GM10266 (cell line): ENCODE measurements at regions not wholly inside any gene's neighbourhood (a gene's known extent, or its start where the extent isn't known, plus 50 kb on each side); places are given as distances from the start of the nearest gene placed in this dataset.

Experiments
- DNase-seq: peaks from one replicate; pipeline ENCODE4 v3.0.0; 2012; ENCODE audit errors: extremely low spot score
- CTCF ChIP-seq: IDR thresholded peaks from 2 replicates; pipeline ENCODE4 v1.5.1; 2012; ENCODE audit warnings: mild to moderate bottlenecking, low read depth; ENCODE audit not compliant: control insufficient read depth, insufficient read depth; ENCODE audit errors: missing control alignments

DNA sequence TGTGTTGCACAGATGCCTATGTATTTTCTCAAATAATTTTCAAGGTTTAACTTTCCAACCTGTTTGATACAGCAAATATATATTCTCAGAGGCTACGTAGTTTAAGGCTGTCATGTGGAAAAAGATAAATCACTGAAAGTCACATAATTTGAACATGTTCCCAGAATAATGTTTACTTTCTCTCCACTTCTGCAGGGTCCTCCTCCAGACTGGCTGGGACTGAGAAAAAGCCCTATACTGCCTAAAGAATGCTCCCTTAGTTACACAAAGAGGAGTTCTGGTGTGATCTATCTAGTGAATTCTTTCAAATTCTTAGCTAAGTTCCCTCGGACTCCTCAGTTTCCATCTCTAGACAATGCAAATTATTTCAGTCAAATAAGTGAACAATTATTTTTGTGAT, 411.0 kb downstream of the C6orf118 start:
- TF ChIP-seq CTCF: no peak
- no peak for DNase-seq

DNA sequence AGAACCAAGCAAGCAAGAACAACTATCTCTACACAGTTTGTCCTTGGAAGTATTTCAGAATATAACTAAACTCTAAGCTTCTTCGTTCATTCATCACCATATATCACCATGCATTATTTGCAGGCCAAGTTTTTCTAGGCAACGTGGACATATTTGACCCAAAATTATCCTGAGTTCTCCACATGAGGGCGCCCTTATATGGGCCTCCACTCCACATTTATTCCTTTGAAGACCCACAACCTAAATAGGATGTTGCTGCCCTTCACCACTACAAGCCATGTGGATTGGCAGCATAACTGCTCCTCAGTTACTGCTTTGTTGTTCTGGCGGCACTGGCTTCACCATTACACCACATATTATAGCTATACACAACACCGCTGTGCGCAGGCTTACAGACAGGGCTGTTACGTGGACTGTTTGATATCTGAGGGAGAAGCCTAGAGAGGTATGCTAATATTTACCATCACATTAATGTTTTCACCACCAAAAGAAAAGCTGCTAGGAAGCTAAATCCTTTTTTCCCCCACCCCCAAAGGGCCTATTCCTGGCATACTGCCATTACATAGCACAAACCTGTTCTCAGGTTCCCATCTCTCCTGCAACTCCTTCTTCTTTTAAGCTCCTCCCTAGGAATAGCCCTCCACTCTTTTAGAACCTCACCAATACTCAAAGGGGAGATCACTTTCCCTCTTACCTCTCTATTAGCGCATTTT, 411.7 kb downstream of the C6orf118 start:
- DNase-seq: no peak
- TF ChIP-seq CTCF: no peak

GRCh38 chr6:164889980-164890379, 419.4 kb downstream of the C6orf118 start:
- no peak for DNase-seq
- TF ChIP-seq CTCF: no peak

GRCh38 chr6:164887660-164888059, 421.7 kb downstream of the C6orf118 start:
- TF ChIP-seq CTCF: no peak
- DNase-seq: no peak

- DNase-seq: no peak
- TF ChIP-seq CTCF: no peak
Observed at GRCh38 chr6:164882236-164882635, 427.2 kb downstream of the C6orf118 start.

GRCh38 chr6:164871783-164872182, 437.6 kb downstream of the C6orf118 start:
- no peak for DNase-seq
- no peak for TF ChIP-seq CTCF

GRCh38 chr6:164870164-164870563, 439.2 kb downstream of the C6orf118 start:
- TF ChIP-seq CTCF: no peak
- DNase-seq: no peak
